Keratinocyte (primary cell): ENCODE measurements at regions not wholly inside any gene's neighbourhood (a gene's known extent, or its start where the extent isn't known, plus 50 kb on each side); places are given as distances from the start of the nearest gene placed in this dataset.

Source experiments
- DNase-seq: peaks from one replicate; pipeline ENCODE4 v3.0.0-alpha.2; 2011; ENCODE audit warnings: low read depth, missing footprints, low spot score
- FAIRE-seq: peaks from 2 replicates; lab custom pipeline; 2011; peaks lifted over from hg19 to GRCh38; lab: Jason Lieb, UNC
- H2AFZ ChIP-seq: 2 replicates; pipeline ENCODE4 v1.6.0; 2012; ENCODE audit warnings: low read length, control low read depth, inconsistent platforms; ENCODE audit not compliant: control insufficient read depth
- H3K27ac ChIP-seq: 2 replicates; pipeline ENCODE4 v1.5.1; 2011; ENCODE audit warnings: low read length; ENCODE audit not compliant: control insufficient read depth, insufficient read depth
- H3K27me3 ChIP-seq: 3 replicates; pipeline ENCODE4 v1.6.0; 2011; ENCODE audit warnings: low read length; ENCODE audit not compliant: control insufficient read depth, insufficient read depth; ENCODE audit errors: extremely low read depth
- H3K36me3 ChIP-seq, 2 experiments: 2 replicates in 1 of 2; 3 replicates in 1 of 2; pipeline ENCODE4 v1.5.1; 2011; ENCODE audit warnings: low read length in 2 of 2, mild to moderate bottlenecking in 1 of 2; ENCODE audit not compliant: control insufficient read depth in 2 of 2, insufficient read depth in 2 of 2; ENCODE audit errors: extremely low read depth in 1 of 2
- H3K4me1 ChIP-seq: 3 replicates; pipeline ENCODE4 v1.5.1; 2011; ENCODE audit warnings: low read length; ENCODE audit not compliant: control insufficient read depth, insufficient read depth; ENCODE audit errors: extremely low read depth
- H3K4me2 ChIP-seq: 3 replicates; pipeline ENCODE4 v1.6.0; 2011; ENCODE audit warnings: low read depth, low read length; ENCODE audit not compliant: control insufficient read depth, insufficient read depth; ENCODE audit errors: extremely low read depth
- H3K4me3 ChIP-seq, 3 experiments: fragments of 200-600 bp in 1 of 3; sonication (generic) in 1 of 3; 2 replicates in 2 of 3; 3 replicates in 1 of 3; pipeline ENCODE4 v1.5.1; 2011 to 2016; ENCODE audit warnings: low read length in 3 of 3, mild to moderate bottlenecking in 3 of 3, control low read depth in 2 of 3, inconsistent platforms in 1 of 3, low read depth in 1 of 3, mixed read lengths in 1 of 3, mixed run types in 1 of 3, moderate library complexity in 1 of 3; ENCODE audit not compliant: control insufficient read depth in 2 of 3, insufficient read depth in 2 of 3; ENCODE audit errors: extremely low read depth in 1 of 3
- H3K79me2 ChIP-seq: 2 replicates; pipeline ENCODE4 v1.6.0; 2012; ENCODE audit warnings: low read length; ENCODE audit not compliant: control insufficient read depth, insufficient read depth
- H3K9ac ChIP-seq: 3 replicates; pipeline ENCODE4 v1.6.0; 2011; ENCODE audit warnings: low read length; ENCODE audit not compliant: control insufficient read depth, insufficient read depth; ENCODE audit errors: extremely low read depth
- H3K9me1 ChIP-seq: 3 replicates; pipeline ENCODE4 v1.6.0; 2011; ENCODE audit warnings: low read length; ENCODE audit not compliant: control insufficient read depth, insufficient read depth; ENCODE audit errors: extremely low read depth
- H3K9me3 ChIP-seq: 2 replicates; pipeline ENCODE4 v1.5.1; 2012; ENCODE audit warnings: low read depth, low read length; ENCODE audit not compliant: control insufficient read depth
- H4K20me1 ChIP-seq: 3 replicates; pipeline ENCODE4 v1.6.0; 2011; ENCODE audit warnings: low read length; ENCODE audit not compliant: control insufficient read depth, insufficient read depth; ENCODE audit errors: extremely low read depth
- CTCF ChIP-seq, 3 experiments: IDR thresholded peaks in 1 of 3; conservative IDR thresholded peaks in 1 of 3; optimal IDR thresholded peaks in 1 of 3; 2 replicates in 2 of 3; 3 replicates in 1 of 3; pipeline versions ENCODE3 to v1.5.1; 2011; ENCODE audit warnings: low read length in 3 of 3, mild to moderate bottlenecking in 3 of 3, moderate library complexity in 2 of 3, control low read depth in 1 of 3, inconsistent platforms in 1 of 3; ENCODE audit not compliant: insufficient read depth in 2 of 3; ENCODE audit errors: extremely low read depth in 1 of 3
- EZH2 ChIP-seq: IDR thresholded peaks from one replicate; pipeline ENCODE4 v1.6.1; 2012; ENCODE audit warnings: inconsistent platforms, mild to moderate bottlenecking, low read length, moderate library complexity
- dilution Hi-C: fragments of 300-500 bp; cut with MboI; formaldehyde crosslinking; loops from one replicate; pipeline ENCODE4 v1.7.0; 2020; ENCODE audit warnings: low sequenced_read_pairs; ENCODE audit not compliant: extremely low pct_ligation_motif_present

GRCh38 chr2:194917519-194917918, 739.5 kb upstream of the SLC39A10 start:
- no peak overlapping the region for H3K4me2 ChIP-seq
- DNase-seq (no peak), FAIRE-seq (no peak)
- TF ChIP-seq CTCF (optimal IDR thresholded peaks at IDR 0.05 in 1 of 3, IDR thresholded peaks at IDR 0.05 in 1 of 3, conservative IDR thresholded peaks at IDR 0.05 in 1 of 3; ENCODE audit: extremely low read depth in 1 of 3, insufficient read depth in 2 of 3, low read length in 3 of 3) (no peak), EZH2 (no peak)
- no peaks in the 10 kb centered on the region for H3K9me1 ChIP-seq
- H2AFZ ChIP-seq, result no peak overlapping the region
- H3K27ac ChIP-seq, result no peak overlapping the region
- H4K20me1 ChIP-seq, result no peaks in the 10 kb centered on the region
- H3K79me2 ChIP-seq, result no peaks in the 10 kb centered on the region
- H3K36me3 ChIP-seq, result no peaks in the 10 kb centered on the region
- no peaks in the 10 kb centered on the region for H3K4me1 ChIP-seq
- no peaks in the 10 kb centered on the region for H3K9me3 ChIP-seq
- H3K27me3 ChIP-seq, result no peaks in the 10 kb centered on the region
- H3K9ac ChIP-seq, result no peak overlapping the region
- dilution Hi-C loops, result no loop called here
- H3K4me3 ChIP-seq, result no peak overlapping the region

- Histone ChIP-seq H3K9ac (no peak overlapping the region), H3K36me3 (no peaks in the 10 kb centered on the region), H3K9me1 (no peaks in the 10 kb centered on the region), H2AFZ (no peak overlapping the region), H3K4me2 (no peak overlapping the region), H3K79me2 (no peaks in the 10 kb centered on the region), H3K4me1 (no peaks in the 10 kb centered on the region), H3K27ac (no peak overlapping the region), H4K20me1 (no peaks in the 10 kb centered on the region), H3K4me3 (no peak overlapping the region), H3K27me3 (no peaks in the 10 kb centered on the region), H3K9me3 (no peaks in the 10 kb centered on the region)
- FAIRE-seq (no peak), DNase-seq (no peak)
- dilution Hi-C loops, result no loop called here
- TF ChIP-seq EZH2, result no peak
- TF ChIP-seq CTCF (optimal IDR thresholded peaks at IDR 0.05 in 1 of 3, IDR thresholded peaks at IDR 0.05 in 1 of 3, conservative IDR thresholded peaks at IDR 0.05 in 1 of 3; ENCODE audit: extremely low read depth in 1 of 3, insufficient read depth in 2 of 3, low read length in 3 of 3), result no peak
These were observed 741.5 kb upstream of the SLC39A10 start for GRCh38 chr2:194915485-194915884.
